ENCODE measurements at regions not wholly inside any gene's neighbourhood (a gene's known extent, or its start where the extent isn't known, plus 50 kb on each side); places are given as distances from the start of the nearest gene placed in this dataset.

- H3K4me3 Mint-ChIP-seq = no peak overlapping the region
- H3K9me3 Mint-ChIP-seq = peaks cover 9% of the 10 kb centered on the region
- H3K36me3 Mint-ChIP-seq (ENCODE audit: low read depth) = no peaks in the 10 kb centered on the region
- no peaks in the 10 kb centered on the region for H3K27me3 Mint-ChIP-seq
- intact Hi-C loops (cut with micrococcal nuclease) = no loop called here
- H3K27ac Mint-ChIP-seq = no peak overlapping the region
- no peaks in the 10 kb centered on the region for H3K4me1 Mint-ChIP-seq (ENCODE audit: low read depth)
Measured at GRCh38 chr4:23547601-23548000, 342.2 kb downstream of the PPARGC1A start.

GRCh38 chr4:23547096-23547495, 342.8 kb downstream of the PPARGC1A start:
- Mint-ChIP-seq H3K4me1 (ENCODE audit: low read depth) (no peaks in the 10 kb centered on the region), H3K27me3 (no peaks in the 10 kb centered on the region), H3K36me3 (ENCODE audit: low read depth) (no peaks in the 10 kb centered on the region), H3K27ac (no peak overlapping the region), H3K9me3 (peaks cover 9% of the 10 kb centered on the region), H3K4me3 (no peak overlapping the region)
- intact Hi-C loops (cut with micrococcal nuclease) = no loop called here

- Mint-ChIP-seq H3K4me1 (ENCODE audit: low read depth) (no peaks in the 10 kb centered on the region), H3K9me3 (peaks cover 19% of the 10 kb centered on the region), H3K27me3 (no peaks in the 10 kb centered on the region), H3K36me3 (ENCODE audit: low read depth) (no peaks in the 10 kb centered on the region), H3K4me3 (no peak overlapping the region), H3K27ac (no peak overlapping the region)
- intact Hi-C loops (cut with micrococcal nuclease) = no loop called here
Measured at GRCh38 chr4:23539969-23540569, 349.8 kb downstream of the PPARGC1A start.

GRCh38 chr4:23533859-23534258, 356.0 kb downstream of the PPARGC1A start:
- Mint-ChIP-seq H3K9me3 (peaks cover 23% of the 10 kb centered on the region), H3K27ac (no peak overlapping the region), H3K4me1 (ENCODE audit: low read depth) (no peaks in the 10 kb centered on the region), H3K4me3 (no peak overlapping the region), H3K27me3 (no peaks in the 10 kb centered on the region), H3K36me3 (ENCODE audit: low read depth) (no peaks in the 10 kb centered on the region)
- intact Hi-C loops (cut with micrococcal nuclease) = no loop called here

GRCh38 chr4:23516716-23517115, 373.1 kb downstream of the PPARGC1A start:
- no peaks in the 10 kb centered on the region for H3K4me1 Mint-ChIP-seq (ENCODE audit: low read depth)

GRCh38 chr4:23504083-23504482, 385.8 kb downstream of the PPARGC1A start:
- intact Hi-C loops (cut with micrococcal nuclease) = no loop called here
- Mint-ChIP-seq H3K4me1 (ENCODE audit: low read depth) (no peaks in the 10 kb centered on the region), H3K4me3 (no peak overlapping the region), H3K27me3 (no peaks in the 10 kb centered on the region), H3K9me3 (peaks cover 11% of the 10 kb centered on the region), H3K36me3 (ENCODE audit: low read depth) (no peaks in the 10 kb centered on the region), H3K27ac (no peak overlapping the region)

More at GRCh38 chr4:23516716-23517115, 373.1 kb downstream of the PPARGC1A start:
- no peak overlapping the region for H3K27ac Mint-ChIP-seq
- H3K36me3 Mint-ChIP-seq (ENCODE audit: low read depth) = no peaks in the 10 kb centered on the region
- no peak overlapping the region for H3K4me3 Mint-ChIP-seq
- no peaks in the 10 kb centered on the region for H3K27me3 Mint-ChIP-seq
- intact Hi-C loops (cut with micrococcal nuclease) = no loop called here
- H3K9me3 Mint-ChIP-seq = peaks cover 38% of the 10 kb centered on the region

GRCh38 chr4:23500894-23501449, 388.9 kb downstream of the PPARGC1A start:
- intact Hi-C loops (cut with micrococcal nuclease) = no loop called here
- peaks cover 18% of the 10 kb centered on the region for H3K9me3 Mint-ChIP-seq
- no peaks in the 10 kb centered on the region for H3K27me3 Mint-ChIP-seq
- H3K36me3 Mint-ChIP-seq (ENCODE audit: low read depth) = no peaks in the 10 kb centered on the region
- no peak overlapping the region for H3K4me3 Mint-ChIP-seq
- H3K27ac Mint-ChIP-seq = no peak overlapping the region
- no peaks in the 10 kb centered on the region for H3K4me1 Mint-ChIP-seq (ENCODE audit: low read depth)

GRCh38 chr4:23485801-23486200, 404.0 kb downstream of the PPARGC1A start:
- Mint-ChIP-seq H3K27ac (no peak overlapping the region), H3K36me3 (ENCODE audit: low read depth) (no peaks in the 10 kb centered on the region), H3K27me3 (no peaks in the 10 kb centered on the region), H3K9me3 (no peaks in the 10 kb centered on the region), H3K4me3 (no peak overlapping the region), H3K4me1 (ENCODE audit: low read depth) (no peaks in the 10 kb centered on the region)
- intact Hi-C loops (cut with micrococcal nuclease) = no loop called here

- Mint-ChIP-seq H3K9me3 (no peaks in the 10 kb centered on the region), H3K27me3 (no peaks in the 10 kb centered on the region), H3K4me1 (ENCODE audit: low read depth) (no peaks in the 10 kb centered on the region), H3K27ac (no peak overlapping the region), H3K4me3 (no peak overlapping the region), H3K36me3 (ENCODE audit: low read depth) (no peaks in the 10 kb centered on the region)
- intact Hi-C loops (cut with micrococcal nuclease) = no loop called here
Measured at GRCh38 chr4:23484689-23485088, 405.2 kb downstream of the PPARGC1A start.

GRCh38 chr4:23483320-23483960, 406.4 kb downstream of the PPARGC1A start:
- Mint-ChIP-seq H3K27ac (no peak overlapping the region), H3K4me3 (no peak overlapping the region), H3K9me3 (no peaks in the 10 kb centered on the region)

GRCh38 chr4:23481566-23481965, 408.3 kb downstream of the PPARGC1A start:
- intact Hi-C loops (cut with micrococcal nuclease) = no loop called here
- no peaks in the 10 kb centered on the region for H3K4me1 Mint-ChIP-seq (ENCODE audit: low read depth)
- H3K36me3 Mint-ChIP-seq (ENCODE audit: low read depth) = no peaks in the 10 kb centered on the region
- no peaks in the 10 kb centered on the region for H3K27me3 Mint-ChIP-seq
- no peak overlapping the region for H3K4me3 Mint-ChIP-seq
- H3K9me3 Mint-ChIP-seq = no peaks in the 10 kb centered on the region
- no peak overlapping the region for H3K27ac Mint-ChIP-seq

More at GRCh38 chr4:23483320-23483960, 406.4 kb downstream of the PPARGC1A start:
- Mint-ChIP-seq H3K36me3 (ENCODE audit: low read depth) (no peaks in the 10 kb centered on the region), H3K27me3 (no peaks in the 10 kb centered on the region), H3K4me1 (ENCODE audit: low read depth) (no peaks in the 10 kb centered on the region)
- intact Hi-C loops (cut with micrococcal nuclease) = no loop called here

GRCh38 chr4:23477905-23478304, 411.9 kb downstream of the PPARGC1A start:
- H3K27me3 Mint-ChIP-seq = no peaks in the 10 kb centered on the region
- intact Hi-C loops (cut with micrococcal nuclease) = no loop called here
- H3K27ac Mint-ChIP-seq = no peak overlapping the region
- no peaks in the 10 kb centered on the region for H3K36me3 Mint-ChIP-seq (ENCODE audit: low read depth)
- H3K9me3 Mint-ChIP-seq = peaks cover under 1% of the 10 kb centered on the region
- no peak overlapping the region for H3K4me3 Mint-ChIP-seq
- no peaks in the 10 kb centered on the region for H3K4me1 Mint-ChIP-seq (ENCODE audit: low read depth)

GRCh38 chr4:23476515-23477090, 413.2 kb downstream of the PPARGC1A start:
- no peak overlapping the region for H3K27ac Mint-ChIP-seq
- H3K4me3 Mint-ChIP-seq = no peak overlapping the region
- H3K27me3 Mint-ChIP-seq = no peaks in the 10 kb centered on the region
- no peaks in the 10 kb centered on the region for H3K4me1 Mint-ChIP-seq (ENCODE audit: low read depth)
- intact Hi-C loops (cut with micrococcal nuclease) = no loop called here
- peaks cover 13% of the 10 kb centered on the region for H3K9me3 Mint-ChIP-seq
- no peaks in the 10 kb centered on the region for H3K36me3 Mint-ChIP-seq (ENCODE audit: low read depth)

- intact Hi-C loops (cut with micrococcal nuclease) = no loop called here
- Mint-ChIP-seq H3K9me3 (peaks cover 60% of the 10 kb centered on the region), H3K36me3 (ENCODE audit: low read depth) (no peaks in the 10 kb centered on the region), H3K27ac (no peak overlapping the region), H3K4me1 (ENCODE audit: low read depth) (no peaks in the 10 kb centered on the region), H3K27me3 (no peaks in the 10 kb centered on the region), H3K4me3 (no peak overlapping the region)
Measured at GRCh38 chr4:23463071-23463470, 426.8 kb downstream of the PPARGC1A start.
